ENCODE measurements at regions not wholly inside any gene's neighbourhood (a gene's known extent, or its start where the extent isn't known, plus 50 kb on each side); places are given as distances from the start of the nearest gene placed in this dataset.

GRCh38 chr2:134199123-134199522 is 54.7 kb upstream of the MGAT5 start:
- DNase-seq, result peak; percentile 27
- peaks cover 54 to 84% of the 10 kb centered on the region in 2 experiments for H3K79me1 ChIP-seq (ENCODE audit: low read depth in 1 of 2, low read length in 2 of 2)
- in situ Hi-C loops (cut with MboI; ENCODE audit: low sequenced_read_pairs), result no loop called here
- H2AFZ ChIP-seq (replicated peaks; ENCODE audit: low read length, poor library complexity), result no peak overlapping the region
- ChIA-PET POLR2A (ENCODE audit: unreplicated experiment) (no interaction called here), CTCF (no interaction called here)
- H4K20me1 ChIP-seq (ENCODE audit: insufficient read depth, low read length), result peaks cover 85% of the 10 kb centered on the region
- H3K27ac ChIP-seq (ENCODE audit: insufficient read depth, low read length), result no peak overlapping the region
- H3K9me1 ChIP-seq (ENCODE audit: insufficient read depth, low read length), result peaks cover 13% of the 10 kb centered on the region
- H2BK20ac ChIP-seq (ENCODE audit: low read depth, low read length), result no peak overlapping the region
- no peaks in the 10 kb centered on the region for H3K9me3 ChIP-seq (ENCODE audit: control insufficient read depth, insufficient read depth, low read length)
- no peak overlapping the region for H4K91ac ChIP-seq (ENCODE audit: insufficient read depth, low read depth, low read length)
- dilution Hi-C loops (cut with HindIII; ENCODE audit: low sequenced_read_pairs, unreplicated experiment), result no loop called here
- no peak overlapping the region for H2AK5ac ChIP-seq (ENCODE audit: low read depth, low read length)
- no peak overlapping the region for H3K9ac ChIP-seq (ENCODE audit: low read depth, low read length)
- no peak overlapping the region for H3K4me3 ChIP-seq (ENCODE audit: insufficient read depth, low read depth, low read length)
- peaks cover 12% of the 10 kb centered on the region for H3K4me1 ChIP-seq (ENCODE audit: control insufficient read depth, insufficient read depth, low read length)
- intact Hi-C loops (cut with micrococcal nuclease), result no loop called here
- ATAC-seq (ENCODE audit: low read depth), result peak; percentile 35
- H3K4me2 ChIP-seq (ENCODE audit: low read depth, low read length), result no peak overlapping the region; the same call in 1 of the 2 replicates
- no peak overlapping the region for H3K18ac ChIP-seq (ENCODE audit: low read depth, low read length)
- H2AK9ac ChIP-seq (replicated peaks; ENCODE audit: low read depth, low read length, poor library complexity), result no peak overlapping the region
- no peak overlapping the region for H4K8ac ChIP-seq (ENCODE audit: low read depth in 2 of 2, low read length in 2 of 2)
- no peak overlapping the region for H3K14ac ChIP-seq (replicated peaks; ENCODE audit: low read depth, low read length)
- no peak overlapping the region for H2BK5ac ChIP-seq (ENCODE audit: low read depth, low read length, poor library complexity, severe bottlenecking)
- no TSS peak for BruUV-seq (replicated peaks)
- no peak overlapping the region for H3K56ac ChIP-seq (ENCODE audit: extremely low read depth, insufficient read depth, low read length)
- no peak overlapping the region for H2BK120ac ChIP-seq (ENCODE audit: low read depth, low read length)
- peak overlapping the region; percentile 10; the same call in 1 of the 2 replicates for H3K23ac ChIP-seq (ENCODE audit: low read depth, low read length)
- no peak for TF ChIP-seq SMC3 (IDR thresholded peaks at IDR 0.05; ENCODE audit: low read depth, low read length)
- TF ChIP-seq, protein P1, sequence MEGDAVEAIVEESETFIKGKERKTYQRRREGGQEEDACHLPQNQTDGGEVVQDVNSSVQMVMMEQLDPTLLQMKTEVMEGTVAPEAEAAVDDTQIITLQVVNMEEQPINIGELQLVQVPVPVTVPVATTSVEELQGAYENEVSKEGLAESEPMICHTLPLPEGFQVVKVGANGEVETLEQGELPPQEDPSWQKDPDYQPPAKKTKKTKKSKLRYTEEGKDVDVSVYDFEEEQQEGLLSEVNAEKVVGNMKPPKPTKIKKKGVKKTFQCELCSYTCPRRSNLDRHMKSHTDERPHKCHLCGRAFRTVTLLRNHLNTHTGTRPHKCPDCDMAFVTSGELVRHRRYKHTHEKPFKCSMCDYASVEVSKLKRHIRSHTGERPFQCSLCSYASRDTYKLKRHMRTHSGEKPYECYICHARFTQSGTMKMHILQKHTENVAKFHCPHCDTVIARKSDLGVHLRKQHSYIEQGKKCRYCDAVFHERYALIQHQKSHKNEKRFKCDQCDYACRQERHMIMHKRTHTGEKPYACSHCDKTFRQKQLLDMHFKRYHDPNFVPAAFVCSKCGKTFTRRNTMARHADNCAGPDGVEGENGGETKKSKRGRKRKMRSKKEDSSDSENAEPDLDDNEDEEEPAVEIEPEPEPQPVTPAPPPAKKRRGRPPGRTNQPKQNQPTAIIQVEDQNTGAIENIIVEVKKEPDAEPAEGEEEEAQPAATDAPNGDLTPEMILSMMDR (conservative IDR thresholded peaks at IDR 0.05; ENCODE audit: low read depth, low read length), result no peak
- TF ChIP-seq RAD21 (IDR thresholded peaks at IDR 0.05; ENCODE audit: low read length), result no peak
- TF ChIP-seq BHLHE40 (IDR thresholded peaks at IDR 0.05; ENCODE audit: low read depth, low read length), result no peak
- no peak for TF ChIP-seq MXI1 (IDR thresholded peaks at IDR 0.05; ENCODE audit: borderline replicate concordance, low read depth, low read length)
- no peak for TF ChIP-seq POLR2A (IDR thresholded peaks at IDR 0.05; ENCODE audit: low read depth, low read length)
- no peak for TF ChIP-seq FOS (IDR thresholded peaks at IDR 0.05; ENCODE audit: low read depth, low read length)
- no peak for TF ChIP-seq CEBPB (IDR thresholded peaks at IDR 0.05; ENCODE audit: low read depth, low read length)
- TF ChIP-seq RFX5 (IDR thresholded peaks at IDR 0.05; ENCODE audit: low read depth, low read length), result no peak
- WGBS, 2 experiments (ENCODE audit: extremely low coverage in 2 of 2, insufficient read length in 1 of 2), result no CpG with 5 or more reads among the region's 3 CpGs
- H3K27me3 ChIP-seq (ENCODE audit: control insufficient read depth, insufficient read depth, low read length), result no peaks in the 10 kb centered on the region
- no peaks in the 10 kb centered on the region for H3K36me3 ChIP-seq (ENCODE audit: control insufficient read depth, insufficient read depth, low read length)
- no peak overlapping the region for H2BK15ac ChIP-seq (ENCODE audit: low read depth, low read length)
- H4K5ac ChIP-seq (ENCODE audit: low read depth, low read length), result no peak overlapping the region
- H3K4ac ChIP-seq (ENCODE audit: low read depth, low read length), result no peak overlapping the region
